ENCODE measurements at regions not wholly inside any gene's neighbourhood (a gene's known extent, or its start where the extent isn't known, plus 50 kb on each side); places are given as distances from the start of the nearest gene placed in this dataset.

- no peak for ATAC-seq
These were observed 482.6 kb downstream of the TSN start for GRCh38 chr2:122238006-122238559.

- no peak for ATAC-seq
These were observed 484.0 kb downstream of the TSN start for GRCh38 chr2:122239440-122239839.

DNA sequence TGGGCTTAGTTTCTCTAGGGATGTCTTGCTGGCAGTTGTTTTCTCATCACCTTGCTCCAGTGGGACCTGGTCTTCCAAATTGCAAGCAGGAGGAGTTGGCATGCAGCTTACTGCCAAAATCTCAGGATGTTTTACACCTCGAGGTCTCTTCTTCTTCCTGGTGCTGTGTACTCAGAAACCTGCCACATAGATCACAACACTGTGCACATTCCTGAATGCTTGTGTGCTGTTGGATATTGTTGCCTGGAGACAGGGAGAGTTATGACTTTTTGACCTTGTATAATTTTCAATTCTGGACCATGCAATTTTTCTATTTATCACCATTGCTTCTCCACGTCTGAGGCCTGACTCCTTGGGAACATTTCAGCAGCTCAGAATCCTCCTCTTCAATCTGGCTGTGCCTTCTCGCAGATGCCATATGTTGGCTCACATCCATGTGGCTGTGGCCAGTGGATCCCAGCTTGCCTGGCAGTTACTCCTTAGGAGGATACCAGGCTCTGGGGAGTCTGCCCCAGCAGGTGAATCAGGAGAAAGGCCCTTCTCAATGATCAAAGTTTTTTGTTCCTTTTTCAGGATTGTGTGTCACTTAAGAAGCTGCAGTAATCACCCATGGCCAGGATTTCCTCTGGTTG, 489.3 kb downstream of the TSN start:
- ATAC-seq = no peak

GRCh38 chr2:122249673-122250072, 494.2 kb downstream of the TSN start:
- ATAC-seq = no peak

DNA sequence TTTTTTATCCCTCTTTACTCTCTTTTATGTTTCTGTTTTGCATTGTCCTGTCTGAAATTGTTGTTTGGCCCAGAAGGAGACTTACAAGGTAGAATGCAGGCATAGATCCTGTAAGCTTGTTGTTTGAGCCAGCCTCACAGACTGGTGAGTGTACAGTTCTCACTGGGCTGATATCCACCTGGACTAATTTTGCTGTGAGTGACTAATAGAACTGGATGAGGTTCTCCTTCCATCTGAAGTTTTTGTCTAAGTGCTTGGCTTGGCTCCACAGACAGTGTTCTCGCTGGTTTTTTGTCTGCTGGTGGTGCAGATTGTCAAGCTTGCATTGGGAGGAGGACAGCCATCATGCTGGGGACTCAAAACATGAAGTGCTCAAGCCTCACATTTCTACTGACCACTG, 495.7 kb downstream of the TSN start:
- no peak for ATAC-seq

GRCh38 chr2:122251566-122251965, 496.1 kb downstream of the TSN start:
- ATAC-seq = no peak

GRCh38 chr2:122255924-122256323, 500.5 kb downstream of the TSN start:
- no peak for ATAC-seq

- ATAC-seq = no peak
These were observed 506.5 kb downstream of the TSN start for GRCh38 chr2:122261911-122262310.

GRCh38 chr2:122263746-122264145, 508.3 kb downstream of the TSN start:
- no peak for ATAC-seq

- ATAC-seq = no peak
These were observed 511.2 kb downstream of the TSN start for GRCh38 chr2:122266636-122267035.

- no peak for ATAC-seq
These were observed 512.5 kb downstream of the TSN start for GRCh38 chr2:122267947-122268346.

GRCh38 chr2:122273785-122274419, 518.5 kb downstream of the TSN start:
- no peak for ATAC-seq

DNA sequence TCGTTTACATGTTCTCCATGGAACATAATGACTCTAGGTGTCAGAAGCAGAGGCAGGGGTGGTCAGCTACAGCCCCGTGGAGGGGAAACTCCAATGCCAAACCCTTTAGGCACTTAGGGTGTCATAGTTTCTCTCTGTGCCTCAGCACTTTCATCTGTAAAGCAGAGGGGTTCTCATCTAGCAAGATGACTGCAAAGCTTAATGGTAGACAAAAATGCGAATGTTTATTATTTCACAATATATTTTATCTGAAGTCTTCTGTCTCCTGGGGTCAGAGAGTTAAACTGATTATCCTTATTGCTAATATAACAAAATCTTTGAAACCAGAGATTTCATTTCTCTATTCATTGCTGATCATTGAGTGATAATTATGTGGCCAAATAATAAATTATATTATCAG, 522.5 kb downstream of the TSN start:
- ATAC-seq = no peak

- ATAC-seq = no peak
These were observed 545.3 kb downstream of the TSN start for GRCh38 chr2:122300758-122301157.

GRCh38 chr2:122307763-122308162, 552.3 kb downstream of the TSN start:
- ATAC-seq = no peak

- no peak for ATAC-seq
These were observed 559.9 kb downstream of the TSN start for GRCh38 chr2:122315306-122315705.

DNA sequence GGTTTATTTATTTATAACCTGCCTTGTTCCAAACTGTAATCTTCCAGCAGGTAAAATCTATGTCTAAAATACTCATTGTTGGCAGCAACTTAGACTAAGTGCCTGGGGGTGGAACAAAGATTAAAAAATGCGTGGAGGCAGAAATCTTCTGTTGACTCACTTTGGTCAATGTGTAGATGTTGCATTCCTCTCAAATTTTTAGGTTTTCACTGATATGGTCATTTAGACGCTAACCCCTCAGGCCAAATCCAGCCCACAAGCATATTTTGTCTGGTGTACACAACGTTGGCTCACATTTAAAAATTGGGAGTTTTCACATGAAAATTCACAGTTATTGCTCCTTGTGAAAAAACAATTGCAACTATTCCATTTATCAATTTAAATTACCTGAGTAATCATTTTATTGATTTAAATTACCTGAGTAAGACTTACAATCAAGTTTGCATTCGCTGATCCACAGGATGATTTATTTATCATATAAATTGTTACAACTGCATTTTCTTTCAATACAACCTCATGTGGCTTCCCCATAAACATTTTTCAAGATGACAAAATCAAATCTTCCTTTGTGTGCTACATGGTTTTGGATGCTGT, 564.2 kb downstream of the TSN start:
- no peak for ATAC-seq

DNA sequence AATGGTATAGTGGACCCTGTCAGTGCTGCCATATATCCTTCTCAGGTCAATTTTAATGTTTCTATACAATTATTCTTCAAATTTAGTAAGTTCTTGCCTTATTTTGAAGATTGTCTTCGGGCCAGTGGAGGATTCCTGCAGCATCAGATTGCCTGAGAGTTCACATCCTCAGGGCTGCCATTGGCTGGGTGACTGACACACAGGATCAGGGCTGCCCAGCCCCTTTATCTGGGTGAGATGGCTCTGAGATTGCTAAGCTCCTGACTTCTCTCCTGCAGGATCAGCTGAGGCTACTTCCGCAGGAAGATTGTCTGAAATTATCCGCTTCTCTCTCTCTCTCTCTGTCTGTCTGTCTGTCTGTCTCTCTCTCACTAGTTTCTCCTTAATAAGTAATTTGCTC, 567.4 kb downstream of the TSN start:
- no peak for ATAC-seq

- no peak for ATAC-seq
These were observed 568.5 kb downstream of the TSN start for GRCh38 chr2:122323927-122324326.

DNA sequence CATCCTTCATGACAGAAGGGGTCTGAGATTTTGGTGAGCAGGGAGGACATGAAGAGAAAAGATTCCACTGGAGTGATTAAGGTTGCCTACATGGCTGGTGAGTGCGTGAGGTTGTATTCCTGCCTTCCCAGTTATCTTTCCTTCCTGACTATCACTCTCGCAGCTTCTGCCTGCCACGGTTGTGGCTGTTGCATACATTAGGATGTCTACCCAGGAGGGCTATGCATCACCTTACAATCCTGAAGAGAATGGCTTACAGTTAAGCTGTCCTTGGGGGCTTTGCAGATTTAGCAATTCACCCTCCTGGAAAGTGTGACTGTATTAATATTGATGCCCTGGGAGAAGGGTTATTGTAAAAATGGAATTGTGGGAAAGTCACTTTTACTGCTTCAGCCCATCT, 571.0 kb downstream of the TSN start:
- ATAC-seq = no peak

DNA sequence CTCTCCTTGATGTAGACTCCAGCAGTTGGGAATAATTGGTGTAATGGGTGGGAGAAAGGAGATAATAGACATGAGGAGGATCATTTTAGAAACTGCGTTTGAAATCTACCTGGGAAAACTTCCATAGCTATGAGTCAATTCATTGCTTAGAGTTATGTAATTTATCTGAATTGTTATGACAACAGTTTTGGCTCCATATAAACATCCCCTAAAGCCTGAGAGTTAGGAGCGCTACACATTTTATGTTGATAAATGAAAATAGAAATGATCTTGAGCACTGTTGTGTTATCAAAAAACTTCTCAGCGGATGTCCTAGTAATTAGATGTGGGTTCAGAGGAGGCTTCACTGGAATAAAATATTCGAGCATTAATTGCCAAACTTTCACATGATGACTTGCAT, 573.4 kb downstream of the TSN start:
- no peak for ATAC-seq

GRCh38 chr2:122329278-122329677, 573.8 kb downstream of the TSN start:
- ATAC-seq = no peak

- ATAC-seq = no peak
These were observed 578.5 kb downstream of the TSN start for GRCh38 chr2:122333932-122334331.

- ATAC-seq = no peak
These were observed 582.5 kb downstream of the TSN start for GRCh38 chr2:122338000-122338399.

Data from activated CD4-positive, CD25-positive, alpha-beta regulatory T cell treated with anti-CD3 and anti-CD28 coated beads, Interleukin-2, amount 50 U/mL, for 24 hours (primary cell).